Activated CD4-positive, alpha-beta T cell treated with anti-CD3 and anti-CD28 coated beads, Interleukin-2, Interleukin-6, amounts not matched to agents 100 ng/mL and 50 ng/mL, durations not matched to agents 16 hours and 8 hours (primary cell): ENCODE measurements at regions not wholly inside any gene's neighbourhood (a gene's known extent, or its start where the extent isn't known, plus 50 kb on each side); places are given as distances from the start of the nearest gene placed in this dataset.

Source experiments
- DNase-seq: peaks from one replicate; pipeline ENCODE4 v3.0.0-alpha.2; 2020

DNA sequence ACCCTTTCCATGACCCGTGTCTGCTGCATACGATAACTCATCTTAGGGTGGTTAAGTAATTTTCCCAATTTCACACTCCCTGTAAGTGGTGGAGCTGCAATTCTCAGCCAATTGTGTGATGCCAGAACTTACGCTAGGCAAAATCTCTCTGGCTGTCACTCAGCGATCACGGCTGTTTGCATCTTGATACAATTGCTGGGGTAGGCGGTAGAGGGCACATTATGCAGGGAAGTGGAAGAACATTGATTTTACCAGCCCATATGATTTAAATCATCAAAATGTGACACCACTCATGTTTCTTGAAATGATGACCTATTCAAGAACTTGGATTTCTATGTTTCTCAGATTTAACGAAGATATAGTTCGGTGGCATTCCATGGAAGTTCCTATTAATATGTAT lies 108.7 kb upstream of the ADARB2 start:
- no peak for DNase-seq

- DNase-seq = no peak
These were observed 104.4 kb upstream of the ADARB2 start for GRCh38 chr10:1841759-1842158.

GRCh38 chr10:1829712-1830111 lies 92.4 kb upstream of the ADARB2 start:
- DNase-seq = no peak

DNA sequence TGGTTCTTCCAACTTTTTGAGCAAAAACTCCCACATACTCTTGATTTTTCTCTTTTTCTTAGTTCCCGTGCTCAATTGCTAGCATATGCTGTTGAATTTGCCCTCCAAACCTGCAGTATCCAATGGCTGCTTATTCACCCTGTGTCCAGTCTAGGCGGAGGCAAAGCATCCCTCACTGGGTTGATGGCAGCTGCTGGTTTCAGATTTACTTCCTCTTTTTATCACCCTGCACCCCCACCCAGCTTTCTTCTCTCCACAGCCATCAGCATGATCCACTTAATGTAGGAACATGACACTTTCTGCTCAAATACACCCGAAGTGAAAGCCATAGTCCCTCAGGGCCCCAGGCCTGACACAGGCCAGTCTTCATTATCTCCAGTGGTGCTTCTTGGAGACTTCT lies 87.6 kb upstream of the ADARB2 start:
- DNase-seq = no peak

- no peak for DNase-seq
These were observed 77.2 kb upstream of the ADARB2 start for GRCh38 chr10:1814556-1814955.

DNA sequence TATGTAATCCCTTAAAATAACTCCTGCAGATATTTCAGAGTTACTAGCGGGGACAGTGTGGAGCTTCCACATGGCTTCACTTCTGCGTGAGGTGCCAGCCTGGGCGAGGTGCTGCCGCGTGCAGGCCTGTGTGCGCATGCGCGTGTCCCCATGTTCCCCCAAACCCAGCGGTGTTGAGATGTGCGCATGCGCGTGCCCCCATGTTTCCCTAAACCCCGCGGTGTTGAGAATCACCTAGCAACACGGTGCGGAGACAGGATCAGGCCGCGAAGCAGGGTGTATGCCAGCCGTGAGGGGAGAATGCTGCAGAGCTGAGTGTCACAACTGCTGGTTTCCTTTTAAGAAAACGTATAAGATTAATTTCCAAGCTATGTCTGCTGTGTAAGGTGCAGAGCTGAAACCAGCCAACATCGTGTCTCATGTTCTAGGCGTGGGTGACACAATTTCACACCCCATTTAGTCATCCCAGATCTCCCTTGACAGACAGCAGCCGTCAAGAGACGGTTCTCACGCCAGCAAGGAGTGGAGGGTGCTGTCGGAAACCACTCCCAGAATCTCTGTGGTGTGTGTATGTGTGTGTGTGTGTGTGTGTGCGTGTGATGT lies 71.9 kb upstream of the ADARB2 start:
- no peak for DNase-seq

- DNase-seq = no peak
These were observed 70.6 kb upstream of the ADARB2 start for GRCh38 chr10:1807924-1808323.

DNA sequence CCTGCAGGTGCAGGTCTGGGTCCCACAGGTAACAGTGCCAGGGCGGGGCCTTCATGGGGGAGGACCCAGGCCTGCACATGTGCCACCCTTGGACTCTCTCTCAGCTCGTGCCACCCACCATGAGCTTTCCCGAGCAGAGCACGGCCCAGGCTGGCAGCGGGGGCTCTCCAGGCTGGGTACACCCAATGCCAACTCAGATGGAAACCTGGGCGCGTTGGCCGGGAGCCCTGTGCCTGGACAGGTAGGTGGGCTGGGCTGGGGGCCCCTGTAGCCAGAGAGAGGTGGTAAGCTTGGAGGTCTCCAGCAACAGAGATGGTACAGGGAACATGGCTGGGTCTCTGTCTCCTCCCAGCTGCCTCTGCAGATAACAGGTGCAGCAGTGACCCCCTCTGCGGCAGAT lies 69.9 kb upstream of the ADARB2 start:
- no peak for DNase-seq

DNA sequence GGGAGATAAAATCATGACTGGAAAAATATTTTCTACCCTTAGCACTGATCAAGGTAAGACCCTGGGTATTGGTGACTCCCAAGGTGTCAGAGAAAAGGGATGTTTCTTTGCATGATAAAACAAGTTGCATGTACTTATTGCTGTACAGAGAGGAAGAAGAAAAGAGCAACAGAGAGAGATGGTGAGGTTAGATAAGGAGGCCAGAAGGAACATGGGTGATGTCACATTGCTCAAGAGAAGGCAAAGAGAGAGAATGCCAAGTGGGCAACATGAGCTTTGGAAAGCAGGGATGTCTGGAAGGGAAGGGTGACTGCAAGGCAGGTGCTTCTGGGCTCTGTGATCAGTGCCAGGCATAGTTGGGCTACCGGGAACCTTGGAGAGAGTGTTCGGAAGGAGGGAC lies 65.1 kb upstream of the ADARB2 start:
- no peak for DNase-seq

DNA sequence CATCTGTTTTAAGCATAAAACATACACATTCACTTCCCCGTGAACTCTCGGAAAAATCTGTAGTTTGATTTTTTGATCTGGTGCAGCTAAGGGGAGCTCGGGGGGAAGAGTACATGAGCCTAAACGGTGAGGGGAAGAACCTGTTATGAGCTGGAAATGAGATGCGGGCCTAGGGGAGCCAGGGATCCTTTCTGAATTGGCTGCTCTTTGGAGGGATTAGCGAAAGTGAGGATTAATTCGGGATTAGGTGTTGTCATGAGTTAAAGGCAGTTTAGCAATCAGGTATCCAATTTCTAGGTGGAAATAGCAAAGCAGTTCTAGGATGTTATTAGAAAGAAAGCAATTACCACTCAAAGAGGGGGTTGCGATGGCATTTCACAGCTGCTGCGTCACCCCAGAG lies 51.1 kb upstream of the ADARB2 start:
- no peak for DNase-seq
